OCI-LY1 (cell line): ENCODE measurements at regions not wholly inside any gene's neighbourhood (a gene's known extent, or its start where the extent isn't known, plus 50 kb on each side); places are given as distances from the start of the nearest gene placed in this dataset.

Source experiments
- CTCF ChIP-seq: fragments of 200-600 bp; sonication (generic), shearing (Covaris generic); IDR thresholded peaks from 2 replicates; pipeline ENCODE4 v1.5.1; 2017; ENCODE audit warnings: mild to moderate bottlenecking, antibody characterized with exemption, low read length, moderate library complexity, mixed read lengths
- EZH2 ChIP-seq: fragments of 200-600 bp; sonication (generic), shearing (Covaris generic); IDR thresholded peaks from 2 replicates; pipeline ENCODE4 v1.8.0; 2017; ENCODE audit warnings: borderline replicate concordance, mixed run types, mild to moderate bottlenecking, antibody characterized with exemption, low read length, moderate library complexity, mixed read lengths

GRCh38 chr10:4736608-4737007 lies 89.4 kb upstream of the AKR1E2 start:
- TF ChIP-seq CTCF (no peak), EZH2 (no peak)
